GM12878 (cell line): ENCODE measurements at regions not wholly inside any gene's neighbourhood (a gene's known extent, or its start where the extent isn't known, plus 50 kb on each side); places are given as distances from the start of the nearest gene placed in this dataset.
A peak's percentile ranks its signal among the peaks of the same experiment; 100 is the strongest.

Experiments used
- ATF7 ChIP-seq: fragments of 450-650 bp; IDR thresholded peaks from 2 replicates; pipeline ENCODE4 v1.6.1; 2016; ENCODE audit warnings: low read depth, mild to moderate bottlenecking
- EP300 ChIP-seq, 2 experiments: fragments of 150-350 bp in 1 of 2; IDR thresholded peaks; 2 replicates each; pipeline ENCODE4 v1.6.1; 2011 to 2012; ENCODE audit warnings: low read depth in 2 of 2, low read length in 2 of 2, borderline replicate concordance in 1 of 2, improper control_type of control experiment in 1 of 2, inconsistent platforms in 1 of 2; ENCODE audit not compliant: control insufficient read depth in 1 of 2
- HDAC2 ChIP-seq: fragments of 200-600 bp; sonication (generic); IDR thresholded peaks from 2 replicates; pipeline ENCODE4 v1.6.1; 2017
- IRF4 ChIP-seq: IDR thresholded peaks from 2 replicates; pipeline ENCODE4 v1.6.1; 2011; ENCODE audit warnings: low read depth, low read length
- PAX8 ChIP-seq: fragments of 450-650 bp; IDR thresholded peaks from 2 replicates; pipeline ENCODE4 v1.6.1; 2017; ENCODE audit warnings: mild to moderate bottlenecking, moderate library complexity
- POLR2AphosphoS2 ChIP-seq: IDR thresholded peaks from 2 replicates; pipeline ENCODE4 v1.6.1; 2011; ENCODE audit warnings: low read depth, mild to moderate bottlenecking, low read length, improper control_type of control experiment, moderate library complexity
- RAD51 ChIP-seq: fragments of 450-650 bp; IDR thresholded peaks from 2 replicates; pipeline ENCODE4 v1.6.1; 2016; ENCODE audit warnings: moderate library complexity, mild to moderate bottlenecking, inconsistent platforms
- SMAD5 ChIP-seq: IDR thresholded peaks from 2 replicates; pipeline ENCODE4 v1.6.1; 2016; ENCODE audit warnings: antibody characterized with exemption, low read depth
- TF ChIP-seq, protein P1 (sequence below): fragments of 450-650 bp; IDR thresholded peaks from 2 replicates; pipeline ENCODE4 v1.6.1; 2018; ENCODE audit warnings: mild to moderate bottlenecking, low read depth, moderate library complexity; ENCODE audit not compliant: partially characterized antibody
- TF ChIP-seq, protein P2 (sequence below): fragments of 450-650 bp; IDR thresholded peaks from 2 replicates; pipeline ENCODE4 v1.6.1; 2017; ENCODE audit warnings: borderline replicate concordance
- TF ChIP-seq, protein P3 (sequence below): IDR thresholded peaks from 2 replicates; pipeline ENCODE4 v1.6.1; 2012; ENCODE audit warnings: improper control_type of control experiment, low read depth, low read length; ENCODE audit not compliant: insufficient replicate concordance
- TF ChIP-seq, protein P4 (sequence below): fragments of 450-650 bp; IDR thresholded peaks from 2 replicates; pipeline ENCODE4 v1.6.1; 2016; ENCODE audit warnings: mild to moderate bottlenecking
- TF ChIP-seq, protein P5 (sequence below): IDR thresholded peaks from 2 replicates; pipeline ENCODE4 v1.6.1; 2011; ENCODE audit warnings: low read depth, low read length, improper control_type of control experiment, borderline replicate concordance
- TF ChIP-seq, protein P6 (sequence below): fragments of 450-650 bp; formaldehyde crosslinking; IDR thresholded peaks from 2 replicates; pipeline ENCODE4 v1.4.0; 2020; ENCODE audit warnings: mild to moderate bottlenecking, moderate library complexity

DNA sequence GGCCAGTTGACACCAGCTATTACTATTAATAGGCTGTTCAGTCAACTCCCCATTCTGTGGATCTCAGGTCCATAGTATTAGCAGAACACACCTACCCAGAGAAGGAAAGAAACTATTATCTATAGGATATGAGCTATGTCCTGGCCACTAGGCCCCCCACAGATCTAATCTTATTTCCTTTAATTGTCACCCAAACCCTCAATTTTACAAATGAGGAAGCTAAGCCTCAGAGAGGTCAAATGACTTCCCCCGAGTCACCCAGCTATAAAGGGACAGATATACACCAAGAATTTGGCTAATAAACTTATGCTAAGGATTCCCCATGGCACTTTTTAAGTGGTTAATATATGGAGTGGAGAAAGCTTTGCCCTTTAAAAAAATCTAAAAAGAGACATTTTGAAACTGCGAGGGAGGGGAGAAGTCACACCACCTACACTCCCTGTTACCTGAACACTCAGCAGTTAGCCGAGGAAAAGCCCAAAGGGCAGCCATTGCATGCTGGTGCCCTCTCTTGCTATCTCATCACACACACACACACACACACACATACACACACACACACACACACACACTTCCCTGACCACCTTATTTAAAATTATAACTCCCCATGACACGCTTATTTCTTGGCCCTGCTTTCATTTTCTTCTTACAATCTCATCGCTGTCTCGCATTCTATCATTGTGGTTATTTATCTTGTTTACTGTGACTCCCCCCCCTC, 157.0 kb upstream of the ADO start (continued):
- TF ChIP-seq, protein P1, sequence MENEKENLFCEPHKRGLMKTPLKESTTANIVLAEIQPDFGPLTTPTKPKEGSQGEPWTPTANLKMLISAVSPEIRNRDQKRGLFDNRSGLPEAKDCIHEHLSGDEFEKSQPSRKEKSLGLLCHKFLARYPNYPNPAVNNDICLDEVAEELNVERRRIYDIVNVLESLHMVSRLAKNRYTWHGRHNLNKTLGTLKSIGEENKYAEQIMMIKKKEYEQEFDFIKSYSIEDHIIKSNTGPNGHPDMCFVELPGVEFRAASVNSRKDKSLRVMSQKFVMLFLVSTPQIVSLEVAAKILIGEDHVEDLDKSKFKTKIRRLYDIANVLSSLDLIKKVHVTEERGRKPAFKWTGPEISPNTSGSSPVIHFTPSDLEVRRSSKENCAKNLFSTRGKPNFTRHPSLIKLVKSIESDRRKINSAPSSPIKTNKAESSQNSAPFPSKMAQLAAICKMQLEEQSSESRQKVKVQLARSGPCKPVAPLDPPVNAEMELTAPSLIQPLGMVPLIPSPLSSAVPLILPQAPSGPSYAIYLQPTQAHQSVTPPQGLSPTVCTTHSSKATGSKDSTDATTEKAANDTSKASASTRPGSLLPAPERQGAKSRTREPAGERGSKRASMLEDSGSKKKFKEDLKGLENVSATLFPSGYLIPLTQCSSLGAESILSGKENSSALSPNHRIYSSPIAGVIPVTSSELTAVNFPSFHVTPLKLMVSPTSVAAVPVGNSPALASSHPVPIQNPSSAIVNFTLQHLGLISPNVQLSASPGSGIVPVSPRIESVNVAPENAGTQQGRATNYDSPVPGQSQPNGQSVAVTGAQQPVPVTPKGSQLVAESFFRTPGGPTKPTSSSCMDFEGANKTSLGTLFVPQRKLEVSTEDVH: no peak
- TF ChIP-seq HDAC2: no peak
- TF ChIP-seq, protein P2, sequence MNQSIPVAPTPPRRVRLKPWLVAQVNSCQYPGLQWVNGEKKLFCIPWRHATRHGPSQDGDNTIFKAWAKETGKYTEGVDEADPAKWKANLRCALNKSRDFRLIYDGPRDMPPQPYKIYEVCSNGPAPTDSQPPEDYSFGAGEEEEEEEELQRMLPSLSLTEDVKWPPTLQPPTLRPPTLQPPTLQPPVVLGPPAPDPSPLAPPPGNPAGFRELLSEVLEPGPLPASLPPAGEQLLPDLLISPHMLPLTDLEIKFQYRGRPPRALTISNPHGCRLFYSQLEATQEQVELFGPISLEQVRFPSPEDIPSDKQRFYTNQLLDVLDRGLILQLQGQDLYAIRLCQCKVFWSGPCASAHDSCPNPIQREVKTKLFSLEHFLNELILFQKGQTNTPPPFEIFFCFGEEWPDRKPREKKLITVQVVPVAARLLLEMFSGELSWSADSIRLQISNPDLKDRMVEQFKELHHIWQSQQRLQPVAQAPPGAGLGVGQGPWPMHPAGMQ: no peak
- TF ChIP-seq, protein P3, sequence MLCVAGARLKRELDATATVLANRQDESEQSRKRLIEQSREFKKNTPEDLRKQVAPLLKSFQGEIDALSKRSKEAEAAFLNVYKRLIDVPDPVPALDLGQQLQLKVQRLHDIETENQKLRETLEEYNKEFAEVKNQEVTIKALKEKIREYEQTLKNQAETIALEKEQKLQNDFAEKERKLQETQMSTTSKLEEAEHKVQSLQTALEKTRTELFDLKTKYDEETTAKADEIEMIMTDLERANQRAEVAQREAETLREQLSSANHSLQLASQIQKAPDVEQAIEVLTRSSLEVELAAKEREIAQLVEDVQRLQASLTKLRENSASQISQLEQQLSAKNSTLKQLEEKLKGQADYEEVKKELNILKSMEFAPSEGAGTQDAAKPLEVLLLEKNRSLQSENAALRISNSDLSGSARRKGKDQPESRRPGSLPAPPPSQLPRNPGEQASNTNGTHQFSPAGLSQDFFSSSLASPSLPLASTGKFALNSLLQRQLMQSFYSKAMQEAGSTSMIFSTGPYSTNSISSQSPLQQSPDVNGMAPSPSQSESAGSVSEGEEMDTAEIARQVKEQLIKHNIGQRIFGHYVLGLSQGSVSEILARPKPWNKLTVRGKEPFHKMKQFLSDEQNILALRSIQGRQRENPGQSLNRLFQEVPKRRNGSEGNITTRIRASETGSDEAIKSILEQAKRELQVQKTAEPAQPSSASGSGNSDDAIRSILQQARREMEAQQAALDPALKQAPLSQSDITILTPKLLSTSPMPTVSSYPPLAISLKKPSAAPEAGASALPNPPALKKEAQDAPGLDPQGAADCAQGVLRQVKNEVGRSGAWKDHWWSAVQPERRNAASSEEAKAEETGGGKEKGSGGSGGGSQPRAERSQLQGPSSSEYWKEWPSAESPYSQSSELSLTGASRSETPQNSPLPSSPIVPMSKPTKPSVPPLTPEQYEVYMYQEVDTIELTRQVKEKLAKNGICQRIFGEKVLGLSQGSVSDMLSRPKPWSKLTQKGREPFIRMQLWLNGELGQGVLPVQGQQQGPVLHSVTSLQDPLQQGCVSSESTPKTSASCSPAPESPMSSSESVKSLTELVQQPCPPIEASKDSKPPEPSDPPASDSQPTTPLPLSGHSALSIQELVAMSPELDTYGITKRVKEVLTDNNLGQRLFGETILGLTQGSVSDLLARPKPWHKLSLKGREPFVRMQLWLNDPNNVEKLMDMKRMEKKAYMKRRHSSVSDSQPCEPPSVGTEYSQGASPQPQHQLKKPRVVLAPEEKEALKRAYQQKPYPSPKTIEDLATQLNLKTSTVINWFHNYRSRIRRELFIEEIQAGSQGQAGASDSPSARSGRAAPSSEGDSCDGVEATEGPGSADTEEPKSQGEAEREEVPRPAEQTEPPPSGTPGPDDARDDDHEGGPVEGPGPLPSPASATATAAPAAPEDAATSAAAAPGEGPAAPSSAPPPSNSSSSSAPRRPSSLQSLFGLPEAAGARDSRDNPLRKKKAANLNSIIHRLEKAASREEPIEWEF: no peak
- no peak for TF ChIP-seq IRF4
- TF ChIP-seq, protein P4, sequence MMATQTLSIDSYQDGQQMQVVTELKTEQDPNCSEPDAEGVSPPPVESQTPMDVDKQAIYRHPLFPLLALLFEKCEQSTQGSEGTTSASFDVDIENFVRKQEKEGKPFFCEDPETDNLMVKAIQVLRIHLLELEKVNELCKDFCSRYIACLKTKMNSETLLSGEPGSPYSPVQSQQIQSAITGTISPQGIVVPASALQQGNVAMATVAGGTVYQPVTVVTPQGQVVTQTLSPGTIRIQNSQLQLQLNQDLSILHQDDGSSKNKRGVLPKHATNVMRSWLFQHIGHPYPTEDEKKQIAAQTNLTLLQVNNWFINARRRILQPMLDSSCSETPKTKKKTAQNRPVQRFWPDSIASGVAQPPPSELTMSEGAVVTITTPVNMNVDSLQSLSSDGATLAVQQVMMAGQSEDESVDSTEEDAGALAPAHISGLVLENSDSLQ: no peak
- TF ChIP-seq SMAD5: no peak
- no peak for TF ChIP-seq RAD51
- TF ChIP-seq, protein P5, sequence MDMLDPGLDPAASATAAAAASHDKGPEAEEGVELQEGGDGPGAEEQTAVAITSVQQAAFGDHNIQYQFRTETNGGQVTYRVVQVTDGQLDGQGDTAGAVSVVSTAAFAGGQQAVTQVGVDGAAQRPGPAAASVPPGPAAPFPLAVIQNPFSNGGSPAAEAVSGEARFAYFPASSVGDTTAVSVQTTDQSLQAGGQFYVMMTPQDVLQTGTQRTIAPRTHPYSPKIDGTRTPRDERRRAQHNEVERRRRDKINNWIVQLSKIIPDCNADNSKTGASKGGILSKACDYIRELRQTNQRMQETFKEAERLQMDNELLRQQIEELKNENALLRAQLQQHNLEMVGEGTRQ: no peak
- peak; percentile 53 for TF ChIP-seq ATF7
- TF ChIP-seq, protein P6, sequence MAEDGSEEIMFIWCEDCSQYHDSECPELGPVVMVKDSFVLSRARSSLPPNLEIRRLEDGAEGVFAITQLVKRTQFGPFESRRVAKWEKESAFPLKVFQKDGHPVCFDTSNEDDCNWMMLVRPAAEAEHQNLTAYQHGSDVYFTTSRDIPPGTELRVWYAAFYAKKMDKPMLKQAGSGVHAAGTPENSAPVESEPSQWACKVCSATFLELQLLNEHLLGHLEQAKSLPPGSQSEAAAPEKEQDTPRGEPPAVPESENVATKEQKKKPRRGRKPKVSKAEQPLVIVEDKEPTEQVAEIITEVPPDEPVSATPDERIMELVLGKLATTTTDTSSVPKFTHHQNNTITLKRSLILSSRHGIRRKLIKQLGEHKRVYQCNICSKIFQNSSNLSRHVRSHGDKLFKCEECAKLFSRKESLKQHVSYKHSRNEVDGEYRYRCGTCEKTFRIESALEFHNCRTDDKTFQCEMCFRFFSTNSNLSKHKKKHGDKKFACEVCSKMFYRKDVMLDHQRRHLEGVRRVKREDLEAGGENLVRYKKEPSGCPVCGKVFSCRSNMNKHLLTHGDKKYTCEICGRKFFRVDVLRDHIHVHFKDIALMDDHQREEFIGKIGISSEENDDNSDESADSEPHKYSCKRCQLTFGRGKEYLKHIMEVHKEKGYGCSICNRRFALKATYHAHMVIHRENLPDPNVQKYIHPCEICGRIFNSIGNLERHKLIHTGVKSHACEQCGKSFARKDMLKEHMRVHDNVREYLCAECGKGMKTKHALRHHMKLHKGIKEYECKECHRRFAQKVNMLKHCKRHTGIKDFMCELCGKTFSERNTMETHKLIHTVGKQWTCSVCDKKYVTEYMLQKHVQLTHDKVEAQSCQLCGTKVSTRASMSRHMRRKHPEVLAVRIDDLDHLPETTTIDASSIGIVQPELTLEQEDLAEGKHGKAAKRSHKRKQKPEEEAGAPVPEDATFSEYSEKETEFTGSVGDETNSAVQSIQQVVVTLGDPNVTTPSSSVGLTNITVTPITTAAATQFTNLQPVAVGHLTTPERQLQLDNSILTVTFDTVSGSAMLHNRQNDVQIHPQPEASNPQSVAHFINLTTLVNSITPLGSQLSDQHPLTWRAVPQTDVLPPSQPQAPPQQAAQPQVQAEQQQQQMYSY: no peak
- TF ChIP-seq PAX8: no peak
- no peak for TF ChIP-seq POLR2AphosphoS2
- peak; percentile 29 to 40; a peak in 1 of 4 replicates for TF ChIP-seq EP300 (IDR thresholded peaks at IDR 0.05; ENCODE audit: borderline replicate concordance in 1 of 2, control insufficient read depth in 1 of 2, low read depth in 2 of 2, low read length in 2 of 2)
